ENCODE measurements at regions not wholly inside any gene's neighbourhood (a gene's known extent, or its start where the extent isn't known, plus 50 kb on each side); places are given as distances from the start of the nearest gene placed in this dataset.

GRCh38 chr3:165434516-165434915 lies 238.3 kb upstream of the SLITRK3 start:
- TF ChIP-seq POLR2A (IDR thresholded peaks at IDR 0.05) (no peak), CTCF (IDR thresholded peaks at IDR 0.05) (no peak)

Data from right lobe of liver (tissue), 4 donors.